LHCN-M2 (cell line): ENCODE measurements at regions not wholly inside any gene's neighbourhood (a gene's known extent, or its start where the extent isn't known, plus 50 kb on each side); places are given as distances from the start of the nearest gene placed in this dataset.

Experiments
- DNase-seq: peaks from one replicate; pipeline ENCODE4 v3.0.0-alpha.2; 2012; ENCODE audit warnings: low read depth

DNA sequence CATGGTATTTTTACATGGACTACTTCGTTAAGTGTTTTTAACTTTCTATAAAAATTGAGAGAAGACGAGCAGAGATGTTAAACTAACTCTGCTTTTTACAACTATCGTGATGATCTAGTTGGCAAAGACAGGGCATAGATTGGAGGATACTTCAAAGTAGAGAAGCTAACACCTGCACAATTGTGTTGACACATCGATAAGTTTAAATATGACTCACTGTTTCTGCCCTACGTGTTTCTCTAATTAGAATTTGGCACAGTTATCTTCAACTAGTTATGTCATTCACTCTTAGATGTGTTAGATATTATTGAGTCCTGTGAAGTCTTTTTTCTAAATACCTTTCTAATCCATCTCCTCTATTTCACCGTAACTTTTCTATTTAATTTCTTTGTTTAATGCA lies 68.5 kb upstream of the FERD3L start:
- DNase-seq = no peak

DNA sequence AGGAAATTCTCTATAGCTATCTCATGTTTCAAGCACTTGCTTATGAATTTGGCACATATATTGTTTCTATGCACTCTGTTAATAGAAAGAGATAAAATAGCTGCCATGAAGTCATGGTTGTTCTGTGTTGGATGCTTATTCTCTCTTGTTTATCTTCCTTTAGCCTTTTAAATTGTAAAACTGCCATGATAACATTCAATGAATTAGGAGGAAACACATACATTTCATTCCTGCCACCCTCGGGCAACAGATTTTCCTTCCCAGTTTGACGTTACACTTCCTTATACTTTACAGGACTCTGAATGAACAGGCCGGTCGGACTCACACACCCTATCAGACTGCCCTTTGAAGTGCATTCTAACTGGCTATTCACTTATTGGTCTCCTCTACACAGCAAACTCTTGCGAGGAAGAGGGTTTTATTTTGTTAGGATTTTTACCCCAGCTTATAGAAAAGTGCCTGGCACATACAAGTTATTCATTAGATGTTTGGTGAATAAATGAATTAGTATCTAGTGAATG lies 65.7 kb upstream of the FERD3L start:
- no peak for DNase-seq

DNA sequence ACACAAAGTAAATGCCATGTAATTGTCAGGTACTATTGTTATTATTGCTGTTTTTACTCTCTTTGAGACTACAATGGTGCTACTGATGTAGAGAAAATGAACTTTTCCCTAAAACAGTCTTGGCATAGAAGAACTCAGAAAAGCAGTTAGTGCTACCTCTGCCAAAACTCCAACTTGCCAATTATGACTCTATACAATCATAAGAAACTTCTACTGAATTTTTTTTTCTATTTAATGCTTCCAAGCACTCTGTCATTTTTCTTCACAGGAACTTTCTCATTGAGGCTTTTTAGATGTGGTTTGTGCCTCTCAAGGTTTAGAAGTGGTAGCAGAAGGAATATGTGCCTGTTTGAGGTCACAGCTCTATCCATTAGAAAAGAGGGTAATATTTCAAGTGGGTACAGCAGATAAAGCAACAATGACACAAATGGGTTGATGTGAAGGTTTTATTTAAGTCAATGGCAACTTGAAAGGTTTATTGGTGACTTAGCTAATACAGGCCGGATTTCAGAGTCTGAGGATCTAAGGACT lies 64.0 kb upstream of the FERD3L start:
- no peak for DNase-seq

DNA sequence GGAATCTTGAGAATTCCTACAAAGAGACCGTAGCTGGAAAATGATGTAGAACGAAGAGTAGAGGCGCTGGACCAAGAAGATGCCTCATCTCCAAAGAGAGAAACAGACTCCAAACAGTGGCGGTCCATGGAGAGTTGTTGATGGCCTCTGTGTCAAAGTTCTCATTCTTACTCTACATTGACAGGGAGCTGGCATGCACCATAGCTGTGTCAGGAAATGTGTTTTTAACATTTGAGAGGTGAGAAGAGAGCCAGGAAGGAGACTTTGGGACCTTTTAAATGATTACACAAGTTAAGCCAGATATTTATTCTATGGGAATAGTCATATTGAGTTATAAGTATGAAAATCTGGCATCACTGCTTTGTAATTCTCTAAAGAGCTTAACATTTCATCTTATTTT lies 61.5 kb upstream of the FERD3L start:
- no peak for DNase-seq

DNA sequence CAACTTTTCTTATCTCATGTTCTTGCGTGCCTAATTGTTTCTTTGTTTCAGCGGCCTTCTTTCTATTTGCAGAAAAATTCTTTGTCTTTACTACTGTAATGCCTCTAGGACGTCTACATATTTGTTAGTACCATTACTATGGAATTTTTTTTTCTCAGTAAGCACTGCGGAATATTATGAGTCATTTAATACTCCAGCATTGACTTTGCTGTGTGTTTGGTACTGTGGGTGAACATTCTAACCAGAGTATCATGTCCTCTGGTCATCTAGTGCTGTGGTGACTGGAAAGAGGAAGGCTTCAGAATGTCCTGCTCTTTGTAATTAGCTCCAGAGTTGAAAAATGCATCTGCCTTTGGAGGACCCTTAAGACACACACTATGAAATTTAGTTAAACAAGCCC lies 58.5 kb upstream of the FERD3L start:
- DNase-seq = peak; percentile 53

DNA sequence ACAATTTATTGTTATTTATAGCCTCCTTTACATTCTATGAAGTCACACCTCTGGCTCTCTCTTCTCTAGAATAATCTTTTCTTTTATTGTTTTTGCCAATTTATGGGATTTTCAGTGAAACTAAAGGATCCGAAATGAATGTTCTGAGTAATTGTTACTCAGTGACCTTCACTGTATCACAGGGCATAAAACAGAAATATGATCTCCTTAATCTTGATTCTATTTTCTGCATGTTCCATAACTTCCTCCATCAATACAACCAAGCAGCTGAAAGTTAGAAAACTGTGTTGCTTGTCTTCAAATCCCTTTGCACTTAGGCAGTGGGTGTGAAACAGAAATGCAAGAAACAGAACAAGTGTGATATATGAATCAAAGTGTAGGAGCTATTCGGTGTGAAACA lies 57.4 kb upstream of the FERD3L start:
- DNase-seq = peak; percentile 66
